ENCODE measurements at regions not wholly inside any gene's neighbourhood (a gene's known extent, or its start where the extent isn't known, plus 50 kb on each side); places are given as distances from the start of the nearest gene placed in this dataset.

- peak overlapping the region; percentile 14 for H3K4me3 ChIP-seq (ENCODE audit: low read length)
- H3K27ac ChIP-seq (ENCODE audit: low read length), result peak overlapping the region; percentile 26
- H4K20me1 ChIP-seq (ENCODE audit: insufficient read depth), result no peaks in the 10 kb centered on the region
- H3K36me3 ChIP-seq (ENCODE audit: insufficient read depth, low read length), result no peaks in the 10 kb centered on the region
- no peaks in the 10 kb centered on the region for H3F3A ChIP-seq (ENCODE audit: insufficient read depth, low read length, poor library complexity, severe bottlenecking)
- no peaks in the 10 kb centered on the region for H3K9me2 ChIP-seq (ENCODE audit: insufficient read depth, low read length)
- H3K9ac ChIP-seq (ENCODE audit: low read length), result no peak overlapping the region
- TF ChIP-seq EZH2 (IDR thresholded peaks at IDR 0.05; ENCODE audit: borderline replicate concordance, insufficient read depth, low read length, poor library complexity, severe bottlenecking) (no peak), SMC3 (conservative IDR thresholded peaks at IDR 0.05; ENCODE audit: poor library complexity) (no peak), POLR2AphosphoS5 (IDR thresholded peaks at IDR 0.05) (no peak), TAF1 (IDR thresholded peaks at IDR 0.05; ENCODE audit: low read depth) (no peak), MXI1 (conservative IDR thresholded peaks at IDR 0.05; ENCODE audit: poor library complexity, severe bottlenecking) (no peak), RAD21 (conservative IDR thresholded peaks at IDR 0.05) (no peak), REST (IDR thresholded peaks at IDR 0.05; ENCODE audit: borderline replicate concordance) (no peak), EP300 (conservative IDR thresholded peaks at IDR 0.05; ENCODE audit: poor library complexity, severe bottlenecking) (no peak)
- TF ChIP-seq, protein P1, sequence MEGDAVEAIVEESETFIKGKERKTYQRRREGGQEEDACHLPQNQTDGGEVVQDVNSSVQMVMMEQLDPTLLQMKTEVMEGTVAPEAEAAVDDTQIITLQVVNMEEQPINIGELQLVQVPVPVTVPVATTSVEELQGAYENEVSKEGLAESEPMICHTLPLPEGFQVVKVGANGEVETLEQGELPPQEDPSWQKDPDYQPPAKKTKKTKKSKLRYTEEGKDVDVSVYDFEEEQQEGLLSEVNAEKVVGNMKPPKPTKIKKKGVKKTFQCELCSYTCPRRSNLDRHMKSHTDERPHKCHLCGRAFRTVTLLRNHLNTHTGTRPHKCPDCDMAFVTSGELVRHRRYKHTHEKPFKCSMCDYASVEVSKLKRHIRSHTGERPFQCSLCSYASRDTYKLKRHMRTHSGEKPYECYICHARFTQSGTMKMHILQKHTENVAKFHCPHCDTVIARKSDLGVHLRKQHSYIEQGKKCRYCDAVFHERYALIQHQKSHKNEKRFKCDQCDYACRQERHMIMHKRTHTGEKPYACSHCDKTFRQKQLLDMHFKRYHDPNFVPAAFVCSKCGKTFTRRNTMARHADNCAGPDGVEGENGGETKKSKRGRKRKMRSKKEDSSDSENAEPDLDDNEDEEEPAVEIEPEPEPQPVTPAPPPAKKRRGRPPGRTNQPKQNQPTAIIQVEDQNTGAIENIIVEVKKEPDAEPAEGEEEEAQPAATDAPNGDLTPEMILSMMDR (IDR thresholded peaks at IDR 0.05; ENCODE audit: poor library complexity, severe bottlenecking), result no peak
- no peaks in the 10 kb centered on the region for H3K27me3 ChIP-seq (ENCODE audit: insufficient read depth, low read depth, low read length)
- no peak overlapping the region for H3K4me2 ChIP-seq (ENCODE audit: low read length)
- no peak overlapping the region for H2AFZ ChIP-seq (ENCODE audit: low read depth, low read length)
- H3K79me2 ChIP-seq (replicated peaks; ENCODE audit: insufficient read depth, low read length), result no peaks in the 10 kb centered on the region
- H3K9me3 ChIP-seq (ENCODE audit: low read length), result no peaks in the 10 kb centered on the region
Measured at GRCh38 chr1:81225789-81226602, 574.7 kb upstream of the ADGRL2 start.

GRCh38 chr1:81224222-81224621, 576.5 kb upstream of the ADGRL2 start:
- H3K27me3 ChIP-seq (ENCODE audit: insufficient read depth, low read depth, low read length), result no peaks in the 10 kb centered on the region
- H3K4me3 ChIP-seq (ENCODE audit: low read length), result no peak overlapping the region
- H3K9me3 ChIP-seq (ENCODE audit: low read length), result no peaks in the 10 kb centered on the region
- TF ChIP-seq EZH2 (IDR thresholded peaks at IDR 0.05; ENCODE audit: borderline replicate concordance, insufficient read depth, low read length, poor library complexity, severe bottlenecking), result no peak
- TF ChIP-seq TAF1 (IDR thresholded peaks at IDR 0.05; ENCODE audit: low read depth), result no peak
- no peak for TF ChIP-seq SMC3 (conservative IDR thresholded peaks at IDR 0.05; ENCODE audit: poor library complexity)
- no peak for TF ChIP-seq POLR2AphosphoS5 (IDR thresholded peaks at IDR 0.05)
- no peak for TF ChIP-seq REST (IDR thresholded peaks at IDR 0.05; ENCODE audit: borderline replicate concordance)
- TF ChIP-seq, protein P1 (IDR thresholded peaks at IDR 0.05; ENCODE audit: poor library complexity, severe bottlenecking), result no peak
- no peak for TF ChIP-seq RAD21 (conservative IDR thresholded peaks at IDR 0.05)
- no peak for TF ChIP-seq MXI1 (conservative IDR thresholded peaks at IDR 0.05; ENCODE audit: poor library complexity, severe bottlenecking)
- no peak for TF ChIP-seq EP300 (conservative IDR thresholded peaks at IDR 0.05; ENCODE audit: poor library complexity, severe bottlenecking)
- no peak overlapping the region for H3K4me2 ChIP-seq (ENCODE audit: low read length)
- no peak overlapping the region for H2AFZ ChIP-seq (ENCODE audit: low read depth, low read length)
- H4K20me1 ChIP-seq (ENCODE audit: insufficient read depth), result no peaks in the 10 kb centered on the region
- H3K9me2 ChIP-seq (ENCODE audit: insufficient read depth, low read length), result no peaks in the 10 kb centered on the region
- H3K79me2 ChIP-seq (replicated peaks; ENCODE audit: insufficient read depth, low read length), result no peaks in the 10 kb centered on the region
- H3K36me3 ChIP-seq (ENCODE audit: insufficient read depth, low read length), result no peaks in the 10 kb centered on the region
- H3K9ac ChIP-seq (ENCODE audit: low read length), result no peak overlapping the region
- no peaks in the 10 kb centered on the region for H3F3A ChIP-seq (ENCODE audit: insufficient read depth, low read length, poor library complexity, severe bottlenecking)
- H3K27ac ChIP-seq (ENCODE audit: low read length), result no peak overlapping the region

Measured in neural cell (in vitro differentiated cells).